GM18502 (cell line): ENCODE measurements at regions not wholly inside any gene's neighbourhood (a gene's known extent, or its start where the extent isn't known, plus 50 kb on each side); places are given as distances from the start of the nearest gene placed in this dataset.

Experiments
- ATAC-seq: cut with Tn5 transposase; IDR thresholded peaks from one replicate; pipeline ENCODE4 v1.9.1; 2021; ENCODE audit warnings: mild to moderate bottlenecking; ENCODE audit not compliant: unreplicated experiment, poor library complexity

GRCh38 chr2:6664332-6665061 is 201.2 kb downstream of the CMPK2 start:
- ATAC-seq = no peak

GRCh38 chr2:6665093-6666045 is 200.3 kb downstream of the CMPK2 start:
- no peak for ATAC-seq

GRCh38 chr2:6667326-6667725 is 198.4 kb downstream of the CMPK2 start:
- no peak for ATAC-seq

GRCh38 chr2:6671913-6672312 is 193.8 kb downstream of the CMPK2 start:
- no peak for ATAC-seq

GRCh38 chr2:6674381-6674780 is 191.3 kb downstream of the CMPK2 start:
- no peak for ATAC-seq

GRCh38 chr2:6675791-6676190 is 189.9 kb downstream of the CMPK2 start:
- no peak for ATAC-seq

- no peak for ATAC-seq
Observed at GRCh38 chr2:6676241-6676640, 189.5 kb downstream of the CMPK2 start.

GRCh38 chr2:6676776-6677175 is 188.9 kb downstream of the CMPK2 start:
- ATAC-seq = no peak

GRCh38 chr2:6679471-6679870 is 186.2 kb downstream of the CMPK2 start:
- ATAC-seq = no peak

GRCh38 chr2:6683516-6683915 is 182.2 kb downstream of the CMPK2 start:
- no peak for ATAC-seq

GRCh38 chr2:6685447-6685846 is 180.3 kb downstream of the CMPK2 start:
- ATAC-seq = no peak

- no peak for ATAC-seq
Observed at GRCh38 chr2:6692056-6692455, 173.7 kb downstream of the CMPK2 start.

GRCh38 chr2:6692819-6693218 is 172.9 kb downstream of the CMPK2 start:
- ATAC-seq = no peak

- no peak for ATAC-seq
Observed at GRCh38 chr2:6694555-6694954, 171.2 kb downstream of the CMPK2 start.

- ATAC-seq = no peak
Observed at GRCh38 chr2:6700335-6700734, 165.4 kb downstream of the CMPK2 start.

GRCh38 chr2:6704077-6704476 is 161.6 kb downstream of the CMPK2 start:
- no peak for ATAC-seq

- ATAC-seq = no peak
Observed at GRCh38 chr2:6721395-6721794, 144.3 kb downstream of the CMPK2 start.

GRCh38 chr2:6722574-6722973 is 143.1 kb downstream of the CMPK2 start:
- ATAC-seq = no peak

GRCh38 chr2:6723865-6724604 is 141.7 kb downstream of the CMPK2 start:
- no peak for ATAC-seq

- no peak for ATAC-seq
Observed at GRCh38 chr2:6724605-6725140, 141.0 kb downstream of the CMPK2 start.

- ATAC-seq = no peak
Observed at GRCh38 chr2:6728156-6728555, 137.6 kb downstream of the CMPK2 start.
